ENCODE measurements at regions not wholly inside any gene's neighbourhood (a gene's known extent, or its start where the extent isn't known, plus 50 kb on each side); places are given as distances from the start of the nearest gene placed in this dataset.

DNA sequence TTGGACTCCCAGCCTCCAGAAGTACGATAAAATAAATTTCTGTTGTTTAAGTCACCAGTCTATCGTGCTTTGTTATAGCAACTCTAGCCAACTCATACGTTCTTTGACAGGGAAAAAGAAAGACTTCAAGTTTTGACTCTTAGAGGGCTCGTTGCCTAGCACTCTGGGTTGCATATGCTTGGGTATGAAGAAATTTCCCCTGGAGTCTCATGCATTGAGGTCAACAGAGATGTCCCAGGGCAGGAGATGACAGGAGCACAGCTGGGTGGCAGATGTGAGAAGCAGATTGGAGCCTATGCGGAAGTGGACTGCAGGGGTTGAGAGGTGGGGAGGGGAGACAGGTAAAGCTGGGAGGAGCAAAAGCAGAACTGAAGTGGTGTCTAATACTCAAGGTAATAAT lies 63.3 kb upstream of the JAZF1 start:
- H3K27ac ChIP-seq, result no peak overlapping the region
- no peaks in the 10 kb centered on the region for H3K27me3 ChIP-seq
- H3K4me1 ChIP-seq, result no peaks in the 10 kb centered on the region
- no peaks in the 10 kb centered on the region for H3K9me3 ChIP-seq
- DNase-seq (no peak), ATAC-seq (no peak)
- 79% methylated on average over 5 of the region's 5 CpGs for WGBS (ENCODE audit: insufficient coverage, low coverage, low lambda C conversion rate, missing lambda C conversion rate)
- TF ChIP-seq, protein P1, sequence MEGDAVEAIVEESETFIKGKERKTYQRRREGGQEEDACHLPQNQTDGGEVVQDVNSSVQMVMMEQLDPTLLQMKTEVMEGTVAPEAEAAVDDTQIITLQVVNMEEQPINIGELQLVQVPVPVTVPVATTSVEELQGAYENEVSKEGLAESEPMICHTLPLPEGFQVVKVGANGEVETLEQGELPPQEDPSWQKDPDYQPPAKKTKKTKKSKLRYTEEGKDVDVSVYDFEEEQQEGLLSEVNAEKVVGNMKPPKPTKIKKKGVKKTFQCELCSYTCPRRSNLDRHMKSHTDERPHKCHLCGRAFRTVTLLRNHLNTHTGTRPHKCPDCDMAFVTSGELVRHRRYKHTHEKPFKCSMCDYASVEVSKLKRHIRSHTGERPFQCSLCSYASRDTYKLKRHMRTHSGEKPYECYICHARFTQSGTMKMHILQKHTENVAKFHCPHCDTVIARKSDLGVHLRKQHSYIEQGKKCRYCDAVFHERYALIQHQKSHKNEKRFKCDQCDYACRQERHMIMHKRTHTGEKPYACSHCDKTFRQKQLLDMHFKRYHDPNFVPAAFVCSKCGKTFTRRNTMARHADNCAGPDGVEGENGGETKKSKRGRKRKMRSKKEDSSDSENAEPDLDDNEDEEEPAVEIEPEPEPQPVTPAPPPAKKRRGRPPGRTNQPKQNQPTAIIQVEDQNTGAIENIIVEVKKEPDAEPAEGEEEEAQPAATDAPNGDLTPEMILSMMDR (IDR thresholded peaks at IDR 0.05), result no peak
- TF ChIP-seq POLR2A (IDR thresholded peaks at IDR 0.05), result no peak
- intact Hi-C loops (cut with DNase I), result no loop called here
- H3K4me3 ChIP-seq, result no peak overlapping the region
- H3K36me3 ChIP-seq, result no peaks in the 10 kb centered on the region

DNA sequence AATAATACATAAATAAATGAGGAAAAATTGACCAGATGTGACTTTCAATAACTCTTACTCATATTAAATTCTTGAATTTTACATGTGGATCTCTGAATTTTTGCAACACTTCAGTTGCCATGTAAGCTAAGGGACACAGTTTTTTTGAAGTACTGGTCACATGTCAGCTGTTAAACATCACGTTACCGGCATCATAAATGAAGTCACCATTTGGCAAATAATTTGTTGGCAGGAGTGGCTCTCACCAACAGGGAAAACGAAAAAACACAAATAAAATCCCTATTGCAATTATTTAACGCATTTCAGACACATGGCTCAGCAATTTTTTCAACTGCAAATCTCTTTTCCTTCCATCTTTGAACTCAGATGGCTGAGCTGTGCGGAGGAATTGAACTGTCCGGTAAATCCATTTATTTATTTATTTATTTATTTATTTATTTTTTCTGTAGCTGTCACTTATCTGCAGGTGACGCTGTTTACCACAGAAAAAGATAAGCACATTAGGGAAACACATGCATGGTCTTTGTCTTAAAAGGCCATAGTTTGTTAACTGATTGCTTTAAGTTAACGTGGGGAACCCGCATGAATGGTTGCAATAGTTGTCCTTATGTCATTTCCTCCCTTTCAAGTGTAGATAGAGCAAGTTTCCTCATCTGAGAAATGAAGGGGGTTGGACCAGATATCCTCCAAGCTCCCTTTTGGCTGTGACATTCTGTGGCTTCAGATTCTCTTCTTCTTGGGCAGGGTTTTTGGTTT lies 64.7 kb upstream of the JAZF1 start:
- DNase-seq, result no peak
- no peaks in the 10 kb centered on the region for H3K27me3 ChIP-seq
- no peak overlapping the region for H3K4me3 ChIP-seq
- no peak overlapping the region for H3K27ac ChIP-seq
- ATAC-seq, result peak in 1 of 4 donors; percentile 65
- intact Hi-C loops (cut with DNase I), result no loop called here
- H3K36me3 ChIP-seq, result no peaks in the 10 kb centered on the region
- H3K4me1 ChIP-seq, result no peaks in the 10 kb centered on the region
- 71% methylated on average over 9 of the region's 9 CpGs for WGBS (ENCODE audit: insufficient coverage, low coverage, low lambda C conversion rate, missing lambda C conversion rate)
- no peak for TF ChIP-seq POLR2A (IDR thresholded peaks at IDR 0.05)
- TF ChIP-seq, protein P1 (IDR thresholded peaks at IDR 0.05), result peak in 1 of 4 donors; percentile 6
- no peaks in the 10 kb centered on the region for H3K9me3 ChIP-seq

DNA sequence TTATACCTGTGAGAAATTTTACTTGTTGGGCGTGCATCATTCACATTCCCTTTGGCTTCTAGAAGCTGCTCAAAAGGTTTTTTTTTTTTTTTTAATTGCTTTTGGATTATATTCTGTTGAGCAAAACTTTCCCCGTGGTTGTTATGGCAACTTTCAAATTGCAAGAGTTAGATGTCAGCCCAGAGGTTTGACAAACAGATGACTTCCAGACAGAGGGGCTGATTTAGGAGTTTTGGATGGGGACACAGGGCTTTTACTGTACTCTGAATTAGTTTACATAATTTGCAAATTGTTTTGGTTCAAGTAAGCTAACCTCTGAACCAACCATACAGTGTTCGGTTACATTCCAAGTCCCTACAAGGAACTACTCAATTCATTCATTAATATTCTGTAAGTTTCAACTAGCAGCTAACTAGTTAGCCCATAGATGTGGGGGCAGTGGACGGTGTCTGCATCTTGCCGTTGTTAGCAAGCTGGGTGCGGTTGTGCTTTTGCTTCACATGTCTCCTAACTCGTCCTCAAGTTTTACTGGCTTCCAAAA lies 66.4 kb upstream of the JAZF1 start:
- TF ChIP-seq, protein P1 (IDR thresholded peaks at IDR 0.05), result no peak
- no peak for TF ChIP-seq POLR2A (IDR thresholded peaks at IDR 0.05)
- intact Hi-C loops (cut with DNase I), result no loop called here
- no peaks in the 10 kb centered on the region for H3K27me3 ChIP-seq
- no peak overlapping the region for H3K27ac ChIP-seq
- no peak for ATAC-seq
- 67% methylated on average over 3 of the region's 7 CpGs for WGBS (ENCODE audit: insufficient coverage, low coverage, low lambda C conversion rate, missing lambda C conversion rate)
- H3K36me3 ChIP-seq, result no peaks in the 10 kb centered on the region
- no peaks in the 10 kb centered on the region for H3K4me1 ChIP-seq
- no peaks in the 10 kb centered on the region for H3K9me3 ChIP-seq
- DNase-seq, result no peak
- H3K4me3 ChIP-seq, result no peak overlapping the region

DNA sequence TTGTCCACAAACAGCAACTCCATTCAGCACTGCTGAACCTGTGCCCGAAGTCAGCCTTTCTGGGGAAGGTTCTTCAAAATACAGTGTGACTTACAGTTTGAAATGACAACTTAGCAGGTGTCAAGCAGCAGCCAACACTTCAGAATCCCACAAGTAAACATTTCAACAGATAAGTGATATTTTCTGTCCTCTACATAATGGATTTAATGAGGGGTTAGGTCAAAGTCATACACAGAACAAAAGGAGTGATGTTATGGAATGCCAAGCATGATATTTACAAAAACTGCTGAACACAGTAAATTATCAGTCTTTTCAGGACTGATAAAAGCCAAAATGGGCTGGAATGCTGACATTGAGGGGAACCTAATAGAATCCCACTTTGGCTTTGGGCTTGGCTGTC lies 77.6 kb upstream of the JAZF1 start:
- H3K27ac ChIP-seq, result no peak overlapping the region
- no peak overlapping the region for H3K4me3 ChIP-seq
- no peak for ATAC-seq
- no peaks in the 10 kb centered on the region for H3K4me1 ChIP-seq
- WGBS (ENCODE audit: insufficient coverage, low coverage, low lambda C conversion rate, missing lambda C conversion rate), result 33% methylated on average over 1 of the region's 1 CpG
- DNase-seq, result no peak
- TF ChIP-seq, protein P1 (IDR thresholded peaks at IDR 0.05), result no peak
- no peak for TF ChIP-seq POLR2A (IDR thresholded peaks at IDR 0.05)
- H3K9me3 ChIP-seq, result no peaks in the 10 kb centered on the region
- intact Hi-C loops (cut with DNase I), result no loop called here
- no peaks in the 10 kb centered on the region for H3K36me3 ChIP-seq
- H3K27me3 ChIP-seq, result no peaks in the 10 kb centered on the region

Data from right lobe of liver (tissue), 6 donors.